DMS 273 treated with DMSO at 0.1 percent for 48 hours (cell line): ENCODE measurements at regions not wholly inside any gene's neighbourhood (a gene's known extent, or its start where the extent isn't known, plus 50 kb on each side); places are given as distances from the start of the nearest gene placed in this dataset.

Experiments
- DNase-seq: peaks from one replicate; lab custom pipeline; 2025; lab: John Stamatoyannopoulos, UW

GRCh38 chr2:104537116-104537515 lies 316.8 kb upstream of the POU3F3 start:
- no peak for DNase-seq

DNA sequence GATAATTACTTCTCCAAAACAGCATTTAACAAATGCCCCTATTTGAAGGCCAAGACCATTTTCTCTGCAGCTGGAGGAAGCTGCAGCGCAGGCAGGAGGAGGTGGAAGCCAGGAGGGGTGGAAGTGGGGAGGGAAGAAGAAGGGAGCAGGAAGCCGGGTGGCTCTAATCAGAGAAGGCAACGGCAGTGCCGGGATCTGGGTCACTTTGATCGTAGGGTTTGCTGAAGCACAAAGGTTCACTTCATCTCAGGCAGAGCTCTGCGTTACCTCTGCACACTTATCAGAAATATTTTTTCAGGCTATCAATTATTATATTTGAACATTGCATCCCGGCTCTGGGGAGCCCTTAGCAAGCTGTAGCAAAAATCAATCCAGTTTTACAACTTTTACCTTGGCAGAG lies 315.8 kb upstream of the POU3F3 start:
- no peak for DNase-seq

GRCh38 chr2:104539649-104540048 lies 314.3 kb upstream of the POU3F3 start:
- no peak for DNase-seq

DNA sequence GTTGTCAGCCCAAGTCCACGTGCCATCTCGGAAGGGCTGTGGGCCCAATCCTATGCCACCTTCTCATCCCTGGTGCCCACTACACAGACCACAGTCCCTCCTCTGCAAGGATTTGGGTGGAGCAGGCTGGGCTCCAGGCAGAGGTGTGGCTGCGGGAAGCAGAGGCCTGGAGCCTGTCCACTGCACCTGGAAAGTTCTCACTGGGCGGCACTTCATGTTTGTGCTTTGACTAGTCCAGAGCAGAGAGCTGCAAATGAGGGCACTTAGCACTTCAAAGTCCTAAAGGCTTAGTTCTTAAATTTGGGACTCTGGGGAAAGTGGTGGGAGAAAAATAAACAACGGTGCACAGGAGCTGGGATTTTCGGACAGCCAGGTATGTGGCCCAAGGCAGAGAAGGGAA lies 308.9 kb upstream of the POU3F3 start:
- DNase-seq: no peak

- DNase-seq: no peak
Observed at GRCh38 chr2:104546537-104546936, 307.4 kb upstream of the POU3F3 start.

DNA sequence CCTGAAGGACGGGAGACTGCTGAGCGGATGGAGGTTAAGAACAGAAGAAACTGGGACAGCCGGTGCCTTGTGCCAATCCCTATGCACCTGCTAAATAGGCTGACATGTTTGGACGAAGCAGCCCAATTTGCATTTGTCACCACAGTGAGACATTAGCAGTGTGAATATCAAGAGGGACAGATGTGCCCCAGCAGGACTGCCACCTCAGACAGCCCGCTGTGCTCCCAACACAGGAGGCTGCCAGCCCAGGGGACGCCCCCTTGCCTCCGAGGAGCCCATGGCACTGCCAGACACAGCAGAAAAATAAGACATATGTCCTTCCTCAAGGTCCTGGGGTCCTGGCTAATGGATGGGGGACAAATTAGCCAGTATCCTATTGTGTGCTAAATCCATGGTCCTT lies 306.7 kb upstream of the POU3F3 start:
- DNase-seq: no peak

GRCh38 chr2:104561251-104561650 lies 292.7 kb upstream of the POU3F3 start:
- no peak for DNase-seq

GRCh38 chr2:104562537-104562936 lies 291.4 kb upstream of the POU3F3 start:
- no peak for DNase-seq

DNA sequence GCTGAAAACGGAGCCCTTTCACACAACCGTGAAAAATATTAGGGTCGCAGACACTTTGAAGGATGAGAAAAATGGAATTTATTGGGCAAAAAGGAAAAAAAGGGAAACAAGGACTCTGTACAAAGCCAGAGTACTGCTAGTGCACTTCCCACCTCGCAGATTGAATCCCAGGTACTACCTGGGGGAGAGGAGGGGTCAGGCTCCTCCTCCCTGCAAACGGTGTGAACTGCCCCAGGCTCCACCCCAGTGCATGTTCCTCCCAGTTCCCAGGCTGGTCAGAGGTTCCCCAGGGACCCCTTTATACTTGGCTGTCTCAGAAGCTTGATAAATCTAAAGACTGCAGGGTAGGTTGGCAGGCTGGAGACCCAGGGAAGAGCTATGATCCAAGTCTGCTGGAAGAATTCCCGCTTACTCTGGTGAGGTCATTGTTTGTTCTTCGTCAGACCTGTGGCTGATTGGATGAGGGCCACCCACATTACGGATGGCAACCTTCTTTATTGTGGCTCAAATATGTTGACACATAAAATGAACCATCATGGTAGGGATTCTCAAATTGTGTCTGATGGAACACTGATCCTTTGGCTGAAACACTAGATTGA lies 290.4 kb upstream of the POU3F3 start:
- no peak for DNase-seq

- no peak for DNase-seq
Observed at GRCh38 chr2:104568247-104568646, 285.7 kb upstream of the POU3F3 start.

GRCh38 chr2:104570259-104570658 lies 283.7 kb upstream of the POU3F3 start:
- no peak for DNase-seq

DNA sequence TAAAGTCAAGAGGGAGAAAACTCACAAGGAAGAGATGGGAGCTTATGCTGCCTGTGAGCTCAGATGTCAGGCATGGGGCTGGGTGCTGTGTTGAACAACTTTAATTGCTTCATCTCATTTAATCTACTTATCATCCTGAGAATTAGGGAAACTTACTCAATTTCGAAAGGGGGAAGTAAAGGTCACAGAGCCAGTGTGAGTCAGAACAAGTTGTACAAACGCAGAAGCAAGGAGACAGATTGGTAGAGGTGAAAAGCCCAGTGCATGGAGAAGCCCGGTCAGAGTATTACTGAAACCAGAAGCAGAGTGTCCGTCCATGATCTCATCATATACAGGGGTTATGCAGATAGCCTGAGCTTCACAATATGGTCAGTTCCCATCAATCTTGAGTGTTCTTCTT lies 281.1 kb upstream of the POU3F3 start:
- DNase-seq: no peak

DNA sequence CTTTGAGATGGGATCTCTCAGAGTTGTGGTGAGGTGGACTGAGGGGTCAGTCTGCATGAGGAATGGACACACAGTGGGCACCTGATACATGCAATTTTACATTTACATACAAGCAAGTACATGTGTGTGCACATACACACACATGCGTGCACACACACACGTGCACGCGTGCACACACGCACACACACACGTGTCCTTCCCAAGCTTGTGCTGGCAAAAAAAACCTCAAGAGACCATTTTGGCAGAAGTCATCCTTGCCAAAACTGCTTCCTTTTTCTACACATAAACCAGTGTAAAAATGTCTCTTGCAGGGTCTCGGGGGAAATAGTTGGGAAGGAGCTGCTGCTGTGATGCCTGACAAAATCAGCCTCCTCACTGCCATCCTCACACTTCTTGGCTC lies 279.5 kb upstream of the POU3F3 start:
- DNase-seq: no peak

DNA sequence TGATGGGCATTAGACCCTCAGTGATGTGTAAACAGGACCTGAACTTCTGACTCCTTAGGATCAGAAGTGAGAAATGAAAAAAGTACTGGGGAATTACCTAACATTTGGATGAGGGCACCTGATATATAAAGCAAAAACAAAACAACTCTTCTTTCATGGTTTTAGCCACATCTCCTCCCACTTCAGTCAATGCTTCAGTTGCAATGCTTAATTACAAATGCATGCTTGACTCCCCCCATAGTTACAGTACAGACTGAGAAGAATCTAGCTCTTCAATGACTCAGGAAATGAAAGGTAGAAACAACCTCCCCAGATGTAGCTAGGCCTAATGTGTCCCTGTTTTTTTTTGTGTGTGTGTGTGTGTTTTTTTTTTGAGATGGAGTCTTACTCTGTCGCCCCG lies 276.8 kb upstream of the POU3F3 start:
- DNase-seq: no peak

DNA sequence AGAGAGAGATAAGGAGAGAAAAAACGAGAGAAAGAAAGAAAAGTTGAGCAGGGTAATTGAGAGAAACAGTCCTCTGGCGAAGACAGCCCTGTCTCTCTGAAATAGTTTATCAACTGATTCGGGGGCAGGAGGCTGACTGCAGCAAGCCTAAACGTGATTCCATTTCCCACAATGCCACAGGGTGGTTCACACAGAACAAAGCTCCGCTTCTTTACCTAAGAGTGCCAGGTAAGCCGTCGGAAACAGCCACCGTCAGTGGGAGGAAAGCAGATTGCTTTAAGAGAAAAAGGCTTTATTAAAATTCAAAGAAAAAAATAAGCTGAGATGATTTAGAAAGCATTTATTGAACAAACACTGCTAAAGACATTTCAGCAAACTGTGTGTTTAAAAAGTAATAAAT lies 271.4 kb upstream of the POU3F3 start:
- no peak for DNase-seq

DNA sequence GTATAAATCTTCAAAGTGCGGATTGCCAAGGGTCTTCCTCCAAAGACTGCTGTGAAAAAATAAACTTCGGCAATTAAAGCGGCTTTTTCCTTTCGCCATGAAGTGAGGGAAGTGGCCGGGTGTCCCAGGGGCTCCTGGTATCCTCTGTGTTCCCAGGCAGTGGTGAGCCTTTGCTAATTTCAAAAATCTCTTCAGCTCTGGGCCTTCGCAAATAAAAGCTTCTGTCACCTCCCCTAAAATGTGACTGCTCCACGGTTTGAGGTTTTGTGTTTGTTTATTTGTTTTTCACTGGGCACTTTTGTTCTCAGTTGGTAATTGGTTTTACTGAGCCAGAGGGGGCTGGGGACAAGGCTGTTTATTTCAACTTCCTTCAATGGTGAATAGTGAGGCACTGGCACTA lies 270.1 kb upstream of the POU3F3 start:
- DNase-seq: no peak

DNA sequence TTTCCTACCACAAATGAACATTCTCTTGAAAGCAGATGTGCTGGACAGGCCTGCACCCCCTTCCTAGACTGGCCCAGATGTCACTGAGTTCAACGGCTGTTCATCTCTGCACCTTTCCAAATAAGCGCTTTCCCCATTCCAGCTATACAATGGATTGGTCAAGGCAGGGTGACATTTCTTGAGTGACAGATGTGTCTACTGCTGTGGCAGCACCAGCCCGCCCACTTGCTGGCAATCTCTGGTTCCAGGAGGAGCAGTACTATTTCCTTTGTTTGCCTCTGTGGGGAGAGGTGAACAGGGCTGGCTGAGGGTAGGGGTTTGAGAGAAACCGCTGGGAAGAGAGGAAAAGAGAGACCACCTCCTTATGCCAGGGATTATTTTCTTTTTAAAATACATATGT lies 269.5 kb upstream of the POU3F3 start:
- peak; percentile 1 for DNase-seq

DNA sequence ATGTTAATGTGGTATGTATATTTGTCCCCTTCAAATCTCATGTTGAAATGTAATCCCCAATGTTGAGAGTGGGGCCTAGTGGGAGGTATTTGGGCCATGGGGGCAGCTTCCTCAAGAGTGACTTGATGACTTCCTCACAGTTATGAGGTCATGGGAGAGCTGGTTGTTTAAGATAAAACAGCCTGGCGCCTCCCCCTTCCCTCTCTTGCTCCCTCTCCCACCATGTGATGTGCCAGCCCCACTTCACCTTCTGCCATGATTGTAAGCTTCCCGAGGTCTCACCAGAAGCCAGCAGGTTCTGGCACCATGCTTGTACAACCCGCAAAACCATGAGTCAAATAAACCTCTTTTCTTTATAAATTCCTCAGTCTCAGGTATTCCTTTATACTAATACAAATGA lies 258.3 kb upstream of the POU3F3 start:
- DNase-seq: no peak

- no peak for DNase-seq
Observed at GRCh38 chr2:104597942-104598341, 256.0 kb upstream of the POU3F3 start.

GRCh38 chr2:104598636-104599035 lies 255.3 kb upstream of the POU3F3 start:
- DNase-seq: no peak

- DNase-seq: no peak
Observed at GRCh38 chr2:104599787-104600510, 254.0 kb upstream of the POU3F3 start.

DNA sequence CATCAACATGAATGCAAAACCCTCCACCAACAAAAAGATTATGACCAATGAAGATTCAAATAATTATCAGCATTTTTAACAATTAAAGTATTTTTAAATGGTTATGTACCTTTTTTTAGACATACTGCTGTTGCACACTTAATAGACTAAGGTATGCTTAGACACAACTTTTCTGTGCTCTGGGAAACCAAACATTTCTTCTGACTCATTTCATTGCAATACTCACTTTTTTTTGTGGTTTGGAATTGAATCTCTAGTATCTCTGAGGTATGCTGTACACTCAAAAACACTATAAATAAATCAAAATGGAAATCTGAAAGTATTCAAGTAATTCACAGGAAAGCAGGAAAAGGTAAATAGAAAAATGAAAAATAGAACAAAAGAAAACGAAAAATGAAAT lies 247.9 kb upstream of the POU3F3 start:
- DNase-seq: no peak

GRCh38 chr2:104616856-104617255 lies 237.1 kb upstream of the POU3F3 start:
- DNase-seq: no peak

GRCh38 chr2:104620801-104621200 lies 233.1 kb upstream of the POU3F3 start:
- DNase-seq: no peak
